ENCODE measurements at regions not wholly inside any gene's neighbourhood (a gene's known extent, or its start where the extent isn't known, plus 50 kb on each side); places are given as distances from the start of the nearest gene placed in this dataset.

DNA sequence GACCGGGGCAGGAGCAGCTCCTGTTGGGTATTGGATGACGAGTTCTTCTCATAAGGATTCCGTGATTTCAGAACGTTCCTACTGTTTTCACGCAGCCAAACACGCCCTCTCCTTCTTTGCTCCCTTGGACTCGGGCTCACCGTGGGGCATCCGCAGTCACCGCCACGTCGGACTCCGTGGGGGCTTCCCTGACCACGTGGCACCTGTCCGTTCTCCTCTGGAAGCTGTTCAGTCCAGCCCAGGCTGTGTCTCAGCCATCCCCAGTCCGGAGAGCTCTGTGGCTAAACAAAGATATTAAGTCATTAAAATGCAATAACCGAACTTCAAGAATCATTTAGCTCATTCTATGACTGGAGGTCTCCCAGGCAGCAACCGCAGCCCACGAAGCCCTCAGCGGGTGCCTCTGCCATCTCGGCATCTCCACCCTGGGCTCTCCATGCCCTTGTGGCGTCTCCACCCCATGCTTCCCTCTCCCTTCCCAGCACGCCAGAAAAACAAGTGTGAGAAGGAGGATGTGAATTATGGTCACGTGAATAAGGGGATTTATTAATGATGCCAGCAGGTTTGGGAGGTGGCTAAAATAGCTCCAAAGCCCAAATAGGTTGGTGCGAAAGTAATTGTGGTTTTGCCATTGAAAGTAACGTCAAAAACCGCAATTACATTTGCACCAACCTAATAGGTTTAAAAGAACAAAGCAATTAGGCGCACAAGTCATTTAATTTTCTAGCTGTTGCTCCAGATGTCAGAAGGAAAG is 224.6 kb upstream of the PPP2R2D start:
- no peak for DNase-seq

DNA sequence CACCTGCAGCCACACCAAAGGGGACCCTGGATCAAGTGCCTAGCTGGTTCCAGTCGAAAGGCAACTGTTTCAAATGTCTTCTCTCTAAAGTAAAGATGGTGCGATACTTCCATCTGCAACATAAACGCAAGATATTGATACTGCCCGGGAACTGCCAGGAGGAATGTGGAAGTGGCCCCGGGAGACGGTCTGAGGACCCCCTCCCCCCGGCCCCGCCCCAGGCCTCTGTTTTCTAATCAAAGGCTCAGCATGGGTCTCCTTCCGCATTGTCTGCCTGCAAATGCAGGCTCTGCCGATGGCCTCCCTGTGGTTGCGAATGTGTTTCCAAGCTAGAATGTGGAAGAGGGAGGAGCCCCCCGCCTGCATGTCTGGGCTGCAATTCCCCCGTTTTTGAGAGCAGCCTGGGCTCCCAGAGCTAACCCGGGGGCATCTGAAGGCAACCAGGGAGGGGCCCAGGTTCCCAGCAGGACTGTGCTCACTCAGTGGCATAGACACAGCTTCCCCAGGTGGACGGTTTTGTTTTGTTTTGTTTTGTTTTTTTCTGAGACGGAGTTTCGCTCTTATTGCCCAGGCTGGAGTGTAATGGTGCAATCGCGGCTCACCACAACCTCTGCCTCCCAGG is 223.9 kb upstream of the PPP2R2D start:
- no peak for DNase-seq

GRCh38 chr10:131677671-131678070 is 223.1 kb upstream of the PPP2R2D start:
- DNase-seq = no peak

- no peak for DNase-seq
These were observed 222.6 kb upstream of the PPP2R2D start for GRCh38 chr10:131678171-131678570.

DNA sequence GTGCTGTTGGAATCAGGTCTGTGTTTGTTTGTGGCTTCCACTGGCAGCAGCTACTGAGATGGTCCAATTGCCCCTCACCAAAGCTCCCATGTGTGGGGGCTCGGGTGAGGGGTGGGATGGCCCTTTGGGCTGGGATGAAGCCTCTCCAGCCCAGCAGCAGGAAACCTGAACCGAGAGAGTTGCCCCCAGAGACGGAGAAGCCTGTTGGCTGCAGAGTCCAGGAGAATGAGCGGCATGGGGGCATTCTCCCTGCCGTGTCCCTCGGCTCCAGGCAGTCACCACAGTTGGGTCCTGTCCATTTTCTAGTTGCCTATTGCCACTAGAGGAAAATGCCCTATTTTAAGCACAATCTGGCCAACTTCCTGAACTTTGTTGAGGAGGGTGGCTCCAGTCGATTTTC is 222.2 kb upstream of the PPP2R2D start:
- no peak for DNase-seq

DNA sequence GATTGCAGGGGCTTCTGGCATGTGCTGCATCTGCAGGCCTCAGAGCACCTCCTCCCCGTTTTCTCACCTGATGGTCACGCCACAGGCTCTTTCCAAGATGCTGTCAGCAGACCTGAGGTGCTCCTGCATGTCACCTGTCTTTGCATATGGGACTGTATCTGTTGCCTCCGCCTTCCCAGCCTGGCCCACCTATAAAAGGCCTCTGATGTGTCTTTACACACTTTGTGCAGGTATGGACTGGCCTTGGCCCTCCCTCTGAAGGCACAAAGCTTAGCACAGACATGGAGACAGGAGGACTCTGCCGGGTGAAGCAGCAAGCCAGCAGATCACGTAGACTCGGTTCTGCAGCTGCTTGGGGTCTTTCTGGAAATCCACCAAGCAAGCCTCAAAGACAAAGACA is 220.9 kb upstream of the PPP2R2D start:
- no peak for DNase-seq

DNA sequence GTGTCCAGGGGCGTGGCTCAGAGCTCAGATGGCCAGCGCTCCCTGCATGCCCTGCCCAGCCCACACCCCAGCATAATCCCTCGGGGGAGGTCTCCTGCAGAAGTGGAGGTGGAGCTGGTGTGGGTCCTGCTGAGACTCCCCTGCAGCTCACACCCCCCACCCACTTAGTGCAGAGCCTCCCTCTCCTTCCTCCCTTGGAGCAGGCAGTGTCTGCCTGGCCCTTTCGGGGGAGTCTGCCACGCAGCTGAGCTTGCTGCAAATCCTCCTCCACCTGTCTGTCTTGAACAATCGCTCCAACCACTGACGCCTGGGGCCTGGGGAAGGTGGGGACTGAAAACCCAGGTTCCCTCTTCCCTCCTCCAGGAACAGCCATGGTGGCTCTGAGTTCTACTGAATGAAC is 219.7 kb upstream of the PPP2R2D start:
- no peak for DNase-seq

- DNase-seq = no peak
These were observed 219.2 kb upstream of the PPP2R2D start for GRCh38 chr10:131681656-131682055.

DNA sequence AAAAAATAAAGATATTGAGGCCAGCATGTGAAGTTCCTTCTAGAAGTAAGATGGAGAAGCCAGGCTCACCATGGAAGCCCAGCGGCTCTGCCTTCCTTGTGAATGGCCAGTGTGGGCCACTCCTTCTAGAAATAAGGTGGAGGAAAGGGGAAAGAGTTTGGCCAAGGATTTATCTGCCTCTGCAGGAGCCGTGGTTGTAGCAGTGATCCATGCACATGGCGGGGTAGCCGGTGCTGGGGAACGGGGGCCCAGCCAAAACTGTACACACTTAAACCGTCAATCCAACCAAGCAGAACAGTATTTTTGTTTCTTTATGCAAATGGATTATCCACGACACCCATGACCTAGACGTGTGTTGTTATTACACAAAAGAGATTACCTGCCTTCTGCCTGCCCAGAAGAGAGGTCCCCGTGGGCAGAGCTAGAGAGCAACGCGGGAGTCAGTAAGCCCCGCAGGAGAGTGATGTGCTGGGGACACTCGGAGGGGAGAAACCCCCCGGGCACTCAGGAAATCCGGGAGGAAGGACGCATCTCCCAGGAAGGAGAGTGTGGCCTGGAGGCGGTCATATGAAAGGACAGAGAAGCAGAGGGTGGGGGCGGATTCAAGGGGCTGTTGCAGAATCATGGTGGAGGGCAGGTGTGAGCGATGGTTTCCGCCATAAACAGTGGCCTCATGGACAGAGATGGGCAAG is 218.4 kb upstream of the PPP2R2D start:
- DNase-seq = no peak

DNA sequence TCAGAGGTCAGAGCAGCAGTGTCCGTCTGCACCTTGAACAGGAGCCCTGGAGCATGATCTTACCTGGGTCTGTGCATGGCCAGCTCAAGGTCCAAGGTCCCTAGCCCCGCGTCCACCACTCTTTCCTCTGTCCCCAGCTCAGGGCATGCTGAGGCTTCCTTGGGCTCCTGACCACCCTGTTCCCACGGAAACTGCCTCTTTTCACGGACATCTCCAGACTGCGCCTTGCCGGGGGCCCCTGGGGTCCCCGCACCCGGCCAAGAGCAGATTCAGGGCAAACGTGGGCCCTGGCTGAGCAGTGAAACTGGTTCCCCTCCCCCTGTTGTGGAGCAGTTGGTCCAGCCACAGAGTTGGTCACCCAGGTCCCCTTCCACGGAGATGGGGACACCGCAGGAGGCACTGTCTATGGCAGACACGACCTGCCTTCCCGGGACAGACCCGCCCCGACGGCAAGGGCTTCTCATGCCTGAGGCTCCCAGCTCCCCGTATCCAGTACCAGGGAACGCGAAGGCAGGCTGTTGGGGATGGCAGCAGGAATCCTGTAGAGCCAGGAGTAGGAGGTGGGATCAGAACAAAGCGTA is 217.4 kb upstream of the PPP2R2D start:
- DNase-seq = no peak

DNA sequence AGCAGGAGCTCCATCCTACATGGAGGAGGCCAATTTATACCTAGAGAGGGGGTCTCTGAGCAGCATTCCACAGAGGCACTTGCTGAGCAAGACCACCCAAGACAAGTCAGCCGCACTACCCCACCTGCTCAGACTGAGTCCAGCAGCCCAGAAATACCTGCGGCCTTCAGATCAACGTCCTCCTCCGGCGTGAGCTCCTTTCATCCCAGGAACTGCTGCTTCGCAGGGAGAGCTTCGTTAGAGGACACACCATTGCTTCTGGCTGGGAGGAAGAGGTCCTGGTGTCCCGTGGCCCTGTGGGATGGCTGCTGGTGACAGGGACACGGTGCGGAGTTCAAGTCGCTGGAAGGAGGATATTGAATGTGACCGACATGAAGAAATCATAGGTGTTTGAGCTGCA is 216.9 kb upstream of the PPP2R2D start:
- no peak for DNase-seq

GRCh38 chr10:131685007-131685406 is 215.8 kb upstream of the PPP2R2D start:
- DNase-seq = no peak

- no peak for DNase-seq
These were observed 215.2 kb upstream of the PPP2R2D start for GRCh38 chr10:131685576-131685975.

- no peak for DNase-seq
These were observed 213.9 kb upstream of the PPP2R2D start for GRCh38 chr10:131686781-131687420.

GRCh38 chr10:131688304-131688703 is 212.5 kb upstream of the PPP2R2D start:
- DNase-seq = no peak

GRCh38 chr10:131689016-131689415 is 211.8 kb upstream of the PPP2R2D start:
- no peak for DNase-seq

- no peak for DNase-seq
These were observed 211.3 kb upstream of the PPP2R2D start for GRCh38 chr10:131689486-131689885.

GRCh38 chr10:131689954-131690757 is 210.7 kb upstream of the PPP2R2D start:
- no peak for DNase-seq

GRCh38 chr10:131690805-131691239 is 210.0 kb upstream of the PPP2R2D start:
- DNase-seq = no peak

DNA sequence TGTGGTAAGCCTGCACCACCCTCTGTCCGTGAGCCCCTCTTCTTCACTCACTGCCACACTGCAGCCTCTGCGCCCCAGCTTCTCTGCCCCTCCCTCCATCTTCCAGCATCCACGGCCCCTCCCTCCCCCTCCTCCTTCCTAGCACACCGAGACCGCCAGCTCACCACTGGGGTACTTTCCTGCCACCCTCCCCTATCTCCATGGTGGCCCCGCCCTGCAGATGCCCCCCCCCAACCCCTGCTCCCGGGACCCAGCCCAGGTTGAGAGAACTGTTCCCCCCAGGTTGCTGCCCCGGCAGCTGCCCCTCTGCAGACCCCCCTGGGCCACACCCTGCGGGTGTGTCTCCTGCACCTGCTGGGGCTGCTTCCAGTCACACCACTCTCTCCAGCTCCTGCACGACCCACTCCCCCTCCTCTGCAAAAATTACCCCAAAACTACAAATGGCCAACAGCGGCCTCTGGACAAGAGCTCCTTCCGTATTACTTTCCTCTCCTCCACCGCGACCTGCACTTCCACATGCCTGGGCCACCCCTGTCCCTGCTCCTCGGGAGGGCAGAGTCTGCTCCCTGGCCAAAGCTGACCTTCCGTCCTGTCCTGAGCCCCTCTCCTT is 209.2 kb upstream of the PPP2R2D start:
- no peak for DNase-seq

- DNase-seq = no peak
These were observed 208.6 kb upstream of the PPP2R2D start for GRCh38 chr10:131692176-131692575.
